Muscle of back (tissue), 3 donors: ENCODE measurements at regions not wholly inside any gene's neighbourhood (a gene's known extent, or its start where the extent isn't known, plus 50 kb on each side); places are given as distances from the start of the nearest gene placed in this dataset.

ENCODE experiments used
- DNase-seq, 3 donors: peaks; one replicate each; pipeline versions ENCODE4 v3.0.0 to v3.0.0-alpha.2; 2013

DNA sequence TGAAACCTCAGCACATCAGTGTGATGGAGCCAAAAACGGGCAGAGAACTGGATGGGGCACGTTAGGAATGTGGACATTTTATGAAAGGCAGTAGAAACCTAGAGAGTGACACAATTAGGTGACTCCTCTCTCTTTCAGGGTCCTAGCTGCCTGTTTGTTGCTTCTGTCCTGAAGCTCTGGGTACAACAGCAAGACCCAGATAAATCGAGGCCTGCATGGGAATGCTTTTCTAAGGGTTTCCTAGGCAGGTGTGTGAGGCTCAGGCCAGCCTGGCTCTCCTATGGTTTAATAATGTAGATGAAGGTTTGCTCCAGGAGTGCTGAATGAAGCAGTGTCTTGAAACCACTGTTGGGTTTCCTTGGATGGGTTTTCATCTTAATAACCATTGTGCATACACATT lies 517.1 kb upstream of the RAB6C start:
- DNase-seq: no peak

DNA sequence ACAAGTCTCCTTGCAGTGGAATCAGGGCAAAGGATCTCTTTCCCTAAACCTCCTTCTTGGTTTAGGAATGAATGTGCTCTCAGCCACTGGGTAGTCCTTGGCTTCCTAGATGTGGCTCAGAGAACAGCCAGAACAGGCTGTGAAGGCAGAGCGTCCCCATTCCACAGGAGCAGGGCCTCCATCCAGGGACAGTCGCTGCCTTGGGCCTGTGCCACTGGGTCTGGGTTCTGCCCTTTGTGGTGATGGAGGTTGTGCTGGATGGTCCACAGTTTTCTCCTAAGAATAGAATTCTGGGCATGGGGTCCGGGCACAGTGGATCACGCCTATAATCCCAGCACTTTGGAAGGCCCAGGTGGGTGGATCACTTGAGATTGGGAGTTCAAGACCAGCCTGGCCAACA lies 516.5 kb upstream of the RAB6C start:
- DNase-seq: no peak

- no peak for DNase-seq
These were observed 515.4 kb upstream of the RAB6C start for GRCh38 chr2:129464036-129464435.

DNA sequence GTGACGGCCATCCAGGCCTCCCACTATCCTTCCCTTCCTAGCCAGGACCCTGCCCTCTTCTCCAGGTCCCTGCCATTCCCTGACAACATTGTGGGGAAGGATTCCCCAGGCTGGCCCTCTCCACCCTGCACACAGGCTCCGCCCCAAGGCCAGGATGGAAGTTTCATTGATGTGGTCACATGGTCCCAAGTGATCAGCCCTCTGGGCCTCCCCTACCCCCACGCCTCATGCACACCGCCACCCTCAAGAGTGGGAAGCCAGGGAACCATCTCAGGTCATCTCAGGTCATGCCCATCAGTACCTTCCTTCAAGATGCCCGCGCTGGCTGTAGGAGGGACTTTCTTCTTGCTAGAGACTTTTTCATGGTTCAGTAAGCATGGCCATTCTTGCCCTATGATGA lies 514.8 kb upstream of the RAB6C start:
- no peak for DNase-seq

DNA sequence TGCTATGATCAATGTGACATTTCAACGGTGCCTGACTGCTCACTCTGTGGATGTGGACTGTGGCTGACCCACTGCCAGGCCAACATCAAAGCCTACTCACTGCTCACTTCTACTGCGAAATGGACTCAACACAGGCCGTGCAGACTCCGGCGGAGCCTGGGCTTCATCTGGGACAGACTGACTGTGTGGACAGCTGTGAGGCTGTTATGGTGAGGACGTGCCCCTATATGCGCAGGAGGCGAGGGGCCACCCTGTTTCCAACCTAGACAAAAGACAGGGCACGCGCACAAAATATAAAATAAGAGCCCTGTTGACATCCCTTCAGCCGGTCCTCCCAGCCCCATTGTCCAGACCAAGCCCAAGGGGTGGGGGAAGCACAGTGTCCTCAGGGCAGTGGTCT lies 514.4 kb upstream of the RAB6C start:
- DNase-seq: no peak

DNA sequence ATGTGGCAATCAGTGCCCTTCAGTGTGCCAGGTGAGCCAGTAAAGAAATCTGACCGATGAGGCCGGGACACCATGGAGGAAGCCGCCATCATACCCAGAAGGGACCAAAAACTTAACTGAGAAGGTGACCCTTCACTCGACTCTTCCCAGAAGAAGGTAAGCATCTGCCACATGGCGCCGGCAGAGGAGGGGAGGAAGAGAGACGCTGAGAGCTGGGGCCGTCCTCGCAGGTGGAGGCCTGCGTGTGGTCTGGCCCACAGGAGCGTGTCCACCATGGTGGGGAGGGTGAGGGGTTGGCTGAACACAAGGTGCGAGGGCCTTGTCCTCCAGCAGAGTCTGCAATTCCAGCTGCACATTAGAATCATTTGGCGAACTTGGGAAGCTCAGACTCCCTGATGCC lies 513.1 kb upstream of the RAB6C start:
- DNase-seq: no peak

DNA sequence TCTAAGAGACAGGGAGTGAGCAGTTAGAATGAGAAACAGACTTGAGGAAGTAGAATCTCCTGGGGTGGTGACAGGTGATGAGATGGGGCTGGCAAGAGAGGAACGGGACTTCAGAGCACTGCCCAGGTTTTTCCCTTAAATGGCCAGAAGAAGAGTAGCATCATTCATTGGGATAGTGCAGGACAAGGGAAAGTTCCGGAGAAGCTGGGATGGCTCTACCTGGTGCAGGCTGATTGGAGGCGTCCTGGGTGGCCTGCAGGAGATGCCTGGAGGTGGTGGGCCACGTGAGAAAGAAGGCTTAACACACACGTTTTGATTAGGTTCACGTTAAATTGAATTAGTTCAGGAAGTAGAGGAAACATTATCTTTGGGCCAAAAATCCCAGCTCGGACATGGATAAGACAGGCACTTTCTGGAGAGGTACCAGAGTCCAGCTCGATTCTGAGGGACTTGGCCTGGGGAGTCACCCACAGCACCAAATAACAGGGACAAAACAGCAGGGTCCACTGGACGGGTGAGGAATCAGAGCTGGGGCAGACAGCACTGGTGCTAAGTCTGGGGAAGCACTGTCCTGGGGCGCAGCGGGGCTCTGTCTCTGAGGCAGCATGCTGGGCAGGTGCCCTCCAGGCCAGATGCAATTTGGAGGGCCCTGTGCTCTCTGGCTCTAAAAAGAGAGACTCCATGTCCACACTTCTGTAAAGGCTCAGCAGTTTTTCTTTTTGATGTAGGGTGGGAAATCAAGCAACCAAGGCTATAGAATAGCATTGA lies 512.3 kb upstream of the RAB6C start:
- no peak for DNase-seq

DNA sequence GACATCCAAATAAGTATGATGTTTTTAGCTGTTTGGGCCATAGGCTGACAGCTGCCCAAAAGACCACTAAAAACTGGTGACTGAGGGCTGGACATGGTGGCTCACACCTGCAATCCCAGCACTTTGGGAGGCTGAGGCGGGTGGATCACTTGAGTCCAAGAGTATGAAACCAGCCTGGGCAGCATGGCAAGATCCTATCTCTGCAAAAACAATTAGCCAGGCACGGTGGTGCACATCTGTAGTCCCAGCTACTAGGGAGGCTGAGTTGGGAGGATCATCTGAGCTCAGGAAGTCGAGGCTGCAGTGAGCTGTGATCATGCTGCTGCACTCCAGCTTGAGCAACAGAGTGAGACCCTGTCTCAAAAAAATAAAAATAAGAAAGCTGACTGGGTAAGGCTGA lies 511.5 kb upstream of the RAB6C start:
- DNase-seq: no peak

GRCh38 chr2:129468879-129469278 lies 510.6 kb upstream of the RAB6C start:
- no peak for DNase-seq

DNA sequence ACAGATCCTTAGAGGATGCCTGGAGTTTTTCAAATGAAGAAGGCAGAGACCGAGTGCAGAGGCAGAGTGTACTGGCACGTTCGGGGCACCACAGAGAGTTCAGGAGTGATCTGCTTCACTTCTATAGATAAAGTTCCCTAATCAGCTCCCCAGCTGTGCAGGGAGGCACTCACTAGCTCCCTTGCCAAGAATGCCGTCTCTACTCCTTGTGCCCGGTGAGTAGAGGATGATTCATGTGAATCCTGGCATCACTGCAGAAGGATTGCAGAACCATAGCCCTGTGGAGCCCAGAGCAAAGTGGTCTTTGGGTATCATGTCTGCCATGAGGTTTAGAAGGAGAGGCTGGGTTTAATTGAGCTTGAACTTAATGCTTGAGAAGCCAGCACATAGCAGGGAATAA lies 510.1 kb upstream of the RAB6C start:
- no peak for DNase-seq

GRCh38 chr2:129469871-129470270 lies 509.6 kb upstream of the RAB6C start:
- no peak for DNase-seq

- DNase-seq: no peak
These were observed 500.5 kb upstream of the RAB6C start for GRCh38 chr2:129478902-129479517.

DNA sequence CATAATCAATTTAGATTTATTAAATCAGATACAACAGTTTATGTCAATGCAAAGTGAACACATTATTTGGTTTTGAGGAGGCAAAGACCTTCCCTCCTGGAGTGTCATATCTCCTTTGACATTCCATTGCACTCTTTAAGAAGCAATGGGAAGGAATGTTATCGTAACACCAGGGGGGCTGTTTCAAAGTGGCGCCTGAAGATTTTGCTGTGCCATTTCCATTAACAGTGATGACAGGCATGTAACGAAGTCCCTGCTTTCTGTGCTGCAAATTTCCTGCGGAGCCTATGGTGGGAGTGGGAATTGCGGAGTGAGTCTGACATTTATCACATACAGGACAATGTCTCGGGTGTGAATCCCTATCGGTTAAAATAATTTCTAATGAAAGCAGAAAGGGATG lies 499.6 kb upstream of the RAB6C start:
- no peak for DNase-seq

DNA sequence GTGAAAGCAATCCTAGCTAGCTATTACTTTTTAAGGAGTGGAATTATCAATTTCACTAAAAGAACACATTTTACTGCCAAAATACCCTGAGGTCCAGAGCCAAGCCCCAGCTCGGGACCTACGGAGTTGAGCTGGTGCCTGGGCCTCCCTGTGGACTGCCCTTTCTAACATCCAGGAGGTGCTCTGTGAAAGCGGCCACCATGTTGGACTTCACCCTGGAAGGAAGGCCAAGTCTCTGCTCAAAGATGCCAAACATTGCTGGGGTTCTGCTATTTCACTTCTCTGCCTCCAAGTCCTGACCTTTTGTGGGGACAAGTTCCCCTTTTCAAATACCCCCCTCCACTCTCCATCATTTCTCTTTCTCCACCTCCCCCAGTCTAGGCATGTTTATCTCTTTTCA lies 498.7 kb upstream of the RAB6C start:
- DNase-seq: no peak

GRCh38 chr2:129481306-129482219 lies 497.9 kb upstream of the RAB6C start:
- DNase-seq: no peak

DNA sequence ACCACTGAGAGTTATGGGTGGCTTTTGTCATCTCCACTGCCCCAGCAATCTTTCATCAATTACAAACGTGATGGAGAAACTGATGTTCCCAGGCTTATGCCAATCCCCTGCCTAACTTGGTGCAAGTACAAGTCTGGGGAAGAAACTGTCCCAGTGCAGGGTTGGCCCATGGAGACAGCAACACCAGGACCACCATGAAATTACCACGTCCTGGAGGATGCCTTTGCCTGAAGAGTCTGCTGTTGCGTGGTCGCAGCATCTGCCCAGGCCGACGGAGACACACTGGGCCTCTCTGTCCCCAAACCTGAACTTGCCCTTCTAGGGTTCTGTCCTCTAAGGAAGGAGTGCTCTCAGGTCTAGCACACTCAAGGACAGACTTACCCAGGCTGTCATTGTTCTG lies 496.8 kb upstream of the RAB6C start:
- no peak for DNase-seq

DNA sequence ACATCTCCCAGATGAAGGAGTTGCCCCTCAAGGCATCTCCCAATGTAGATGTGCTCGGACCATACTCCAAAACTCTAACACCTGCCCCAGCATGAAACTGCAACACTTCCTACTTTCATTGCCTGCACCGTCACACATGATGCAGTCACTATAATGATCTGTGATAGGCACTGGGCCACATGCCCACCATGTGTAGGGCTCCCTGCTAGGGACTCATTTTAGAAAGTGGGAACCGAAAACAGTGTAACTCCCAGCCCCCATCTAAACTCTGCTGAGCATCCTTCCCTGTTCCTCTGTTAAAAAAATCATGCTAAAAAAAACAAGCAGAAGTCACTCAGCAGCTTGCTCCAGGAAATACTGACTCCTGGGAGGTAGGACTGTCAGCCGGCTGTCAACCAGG lies 496.1 kb upstream of the RAB6C start:
- no peak for DNase-seq

DNA sequence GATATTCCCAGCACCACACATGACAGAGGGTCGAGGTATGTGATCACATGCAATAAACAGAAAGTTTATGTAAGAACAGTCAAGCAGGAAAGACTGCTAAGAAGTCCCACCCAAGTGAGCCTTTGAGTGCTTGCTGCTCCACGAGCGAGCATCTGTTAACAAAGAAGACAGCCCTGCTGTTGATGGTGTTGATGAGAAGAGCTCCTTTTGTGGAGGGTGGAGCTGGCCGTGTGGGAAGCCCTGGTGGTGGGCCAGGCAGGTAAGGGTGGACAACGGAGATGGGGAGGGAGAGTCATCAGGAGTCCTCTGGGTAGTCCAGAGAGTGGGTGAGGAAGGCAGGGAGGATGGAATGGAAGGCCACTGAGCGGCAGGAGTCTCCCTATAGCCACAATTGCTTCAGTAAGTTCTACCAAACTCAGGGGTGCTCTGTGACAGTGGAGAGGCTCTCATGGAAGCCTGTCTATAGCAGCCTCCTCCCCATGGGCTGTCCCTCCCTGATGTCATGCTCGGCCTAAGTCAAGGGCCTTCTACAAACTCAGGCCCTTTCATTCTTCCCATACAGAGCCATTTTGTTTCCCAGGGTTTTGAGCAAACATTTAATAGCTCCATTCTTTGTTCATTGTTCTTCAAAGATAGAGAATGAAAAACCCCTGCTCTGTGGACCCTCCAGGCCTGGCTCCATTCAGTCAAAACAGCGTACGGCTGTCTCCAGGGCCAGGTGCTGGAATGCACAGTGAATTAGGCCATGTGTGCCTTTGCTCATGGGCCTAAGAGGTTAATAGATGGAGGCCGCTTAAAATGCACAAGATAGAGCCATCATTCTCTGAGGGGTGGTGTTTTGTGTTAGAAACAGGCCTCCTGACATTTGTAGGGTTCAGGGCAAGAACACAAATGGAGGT lies 494.2 kb upstream of the RAB6C start:
- DNase-seq: no peak

GRCh38 chr2:129488376-129488775 lies 491.1 kb upstream of the RAB6C start:
- DNase-seq: no peak

DNA sequence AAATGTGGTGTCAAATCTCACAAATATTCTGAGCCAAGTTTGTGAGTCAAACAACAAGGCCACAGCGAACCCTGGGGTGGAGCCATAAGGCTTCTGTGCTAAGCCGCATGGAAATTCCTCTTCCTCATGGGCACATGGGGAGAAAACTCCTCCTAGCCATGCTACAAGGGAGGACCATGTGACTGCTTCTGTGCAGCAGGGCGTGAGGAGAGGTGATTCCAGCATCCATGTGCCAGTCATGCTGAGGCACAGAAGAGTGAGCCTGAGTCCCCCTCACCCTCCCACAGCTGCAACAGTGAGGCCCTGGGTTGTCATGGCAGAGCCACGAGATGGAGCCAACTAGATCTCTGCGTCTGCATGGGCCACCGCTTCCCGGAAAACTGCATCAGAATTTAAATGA lies 488.8 kb upstream of the RAB6C start:
- peak in 1 of 3 donors; percentile 22 for DNase-seq

- DNase-seq: peak in 1 of 3 donors; percentile 11
These were observed 488.2 kb upstream of the RAB6C start for GRCh38 chr2:129491308-129491707.

GRCh38 chr2:129492548-129492947 lies 486.9 kb upstream of the RAB6C start:
- no peak for DNase-seq
